NCI-H2227 (cell line): ENCODE measurements at regions not wholly inside any gene's neighbourhood (a gene's known extent, or its start where the extent isn't known, plus 50 kb on each side); places are given as distances from the start of the nearest gene placed in this dataset.

Experiments
- DNase-seq: peaks from one replicate; lab custom pipeline; 2025; ENCODE audit not compliant: unreplicated experiment; lab: John Stamatoyannopoulos, UW

- DNase-seq, result peak; percentile 74
Measured at GRCh38 chr5:160508780-160509361, 87.2 kb downstream of the PTTG1 start.

DNA sequence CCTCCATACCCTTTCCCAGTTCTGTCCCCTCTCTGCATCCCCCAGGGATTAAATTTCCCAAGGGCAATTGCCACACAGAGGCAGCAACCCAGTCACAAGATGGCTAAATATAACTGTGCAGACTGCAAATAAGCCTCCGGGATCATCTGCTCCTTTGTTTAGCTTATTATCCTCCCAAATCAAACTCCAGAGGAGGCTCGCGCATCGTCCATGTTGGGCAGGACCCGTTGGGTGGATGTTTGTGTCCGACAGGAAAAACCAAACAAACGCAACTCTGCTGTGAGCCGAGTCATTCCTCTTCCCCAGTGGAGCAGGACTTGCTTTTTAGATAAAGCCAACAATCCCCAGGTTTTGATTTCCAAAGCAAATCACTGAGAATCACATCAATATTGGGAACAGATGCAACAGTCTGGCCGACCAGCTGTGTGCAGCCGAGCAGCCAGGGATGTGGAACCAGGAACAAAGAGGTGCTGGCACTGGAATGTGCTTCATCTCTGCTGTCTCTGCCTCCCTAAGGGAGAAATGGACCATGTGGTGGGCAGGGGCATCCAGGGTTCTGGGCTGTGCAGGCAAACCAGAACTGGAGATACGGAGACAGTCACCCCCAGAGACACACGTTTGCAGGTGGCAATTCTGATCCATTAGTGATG, 89.8 kb downstream of the PTTG1 start:
- DNase-seq, result no peak
